B cell (primary cell): ENCODE measurements at regions not wholly inside any gene's neighbourhood (a gene's known extent, or its start where the extent isn't known, plus 50 kb on each side); places are given as distances from the start of the nearest gene placed in this dataset.

Experiments used
- EZH2 ChIP-seq: IDR thresholded peaks from 2 replicates; pipeline ENCODE4 v1.6.1; 2012; ENCODE audit warnings: borderline replicate concordance, low read depth, mild to moderate bottlenecking, moderate library complexity, low read length; ENCODE audit not compliant: insufficient read depth, poor library complexity, severe bottlenecking
- TF ChIP-seq, protein P1 (sequence below): fragments of 200-600 bp; IDR thresholded peaks from one replicate; pipeline ENCODE4 v1.8.0; 2022; ENCODE audit warnings: antibody characterized with exemption, mild to moderate bottlenecking

DNA sequence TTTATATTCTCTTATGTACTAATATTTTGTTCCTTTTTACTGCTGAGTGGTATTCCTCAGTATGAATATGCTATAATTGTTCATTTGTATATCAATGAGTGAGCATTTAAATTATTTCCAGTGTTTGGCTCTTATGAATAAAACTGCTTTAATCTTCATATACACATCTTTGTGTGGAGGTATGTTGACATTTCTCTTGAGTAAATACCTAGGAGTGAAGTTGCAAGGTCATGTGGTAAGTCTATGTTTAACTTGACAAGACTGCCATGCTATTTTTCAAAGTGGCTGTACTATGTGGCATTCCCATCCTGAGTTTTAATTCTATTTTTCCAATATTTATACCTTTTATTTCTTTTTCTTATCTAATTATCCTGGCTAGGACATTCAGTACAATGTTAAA is 124.2 kb downstream of the ADSS2 start:
- TF ChIP-seq, protein P1, sequence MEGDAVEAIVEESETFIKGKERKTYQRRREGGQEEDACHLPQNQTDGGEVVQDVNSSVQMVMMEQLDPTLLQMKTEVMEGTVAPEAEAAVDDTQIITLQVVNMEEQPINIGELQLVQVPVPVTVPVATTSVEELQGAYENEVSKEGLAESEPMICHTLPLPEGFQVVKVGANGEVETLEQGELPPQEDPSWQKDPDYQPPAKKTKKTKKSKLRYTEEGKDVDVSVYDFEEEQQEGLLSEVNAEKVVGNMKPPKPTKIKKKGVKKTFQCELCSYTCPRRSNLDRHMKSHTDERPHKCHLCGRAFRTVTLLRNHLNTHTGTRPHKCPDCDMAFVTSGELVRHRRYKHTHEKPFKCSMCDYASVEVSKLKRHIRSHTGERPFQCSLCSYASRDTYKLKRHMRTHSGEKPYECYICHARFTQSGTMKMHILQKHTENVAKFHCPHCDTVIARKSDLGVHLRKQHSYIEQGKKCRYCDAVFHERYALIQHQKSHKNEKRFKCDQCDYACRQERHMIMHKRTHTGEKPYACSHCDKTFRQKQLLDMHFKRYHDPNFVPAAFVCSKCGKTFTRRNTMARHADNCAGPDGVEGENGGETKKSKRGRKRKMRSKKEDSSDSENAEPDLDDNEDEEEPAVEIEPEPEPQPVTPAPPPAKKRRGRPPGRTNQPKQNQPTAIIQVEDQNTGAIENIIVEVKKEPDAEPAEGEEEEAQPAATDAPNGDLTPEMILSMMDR = no peak
- no peak for TF ChIP-seq EZH2
